ENCODE measurements at regions not wholly inside any gene's neighbourhood (a gene's known extent, or its start where the extent isn't known, plus 50 kb on each side); places are given as distances from the start of the nearest gene placed in this dataset.

DNA sequence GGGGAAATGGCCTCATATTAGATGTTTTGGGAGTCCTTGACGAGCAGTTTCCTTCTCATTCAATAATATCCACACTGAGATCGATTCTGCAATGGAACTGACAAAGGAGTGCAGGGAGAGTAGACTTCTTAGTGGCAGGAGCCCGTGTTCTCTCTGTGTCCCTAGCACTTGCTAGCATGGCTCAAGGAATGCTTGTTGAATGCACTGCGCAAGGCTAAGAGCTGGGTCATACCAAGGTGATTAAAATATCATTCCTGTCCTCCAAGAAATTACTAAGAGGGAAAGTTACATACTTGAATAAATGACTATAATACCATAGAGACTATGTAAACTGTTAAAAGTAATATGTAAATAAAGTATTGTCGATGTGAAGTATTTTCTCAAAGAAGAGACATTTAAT, 630.1 kb downstream of the IRX1 start:
- TF ChIP-seq, protein P1, sequence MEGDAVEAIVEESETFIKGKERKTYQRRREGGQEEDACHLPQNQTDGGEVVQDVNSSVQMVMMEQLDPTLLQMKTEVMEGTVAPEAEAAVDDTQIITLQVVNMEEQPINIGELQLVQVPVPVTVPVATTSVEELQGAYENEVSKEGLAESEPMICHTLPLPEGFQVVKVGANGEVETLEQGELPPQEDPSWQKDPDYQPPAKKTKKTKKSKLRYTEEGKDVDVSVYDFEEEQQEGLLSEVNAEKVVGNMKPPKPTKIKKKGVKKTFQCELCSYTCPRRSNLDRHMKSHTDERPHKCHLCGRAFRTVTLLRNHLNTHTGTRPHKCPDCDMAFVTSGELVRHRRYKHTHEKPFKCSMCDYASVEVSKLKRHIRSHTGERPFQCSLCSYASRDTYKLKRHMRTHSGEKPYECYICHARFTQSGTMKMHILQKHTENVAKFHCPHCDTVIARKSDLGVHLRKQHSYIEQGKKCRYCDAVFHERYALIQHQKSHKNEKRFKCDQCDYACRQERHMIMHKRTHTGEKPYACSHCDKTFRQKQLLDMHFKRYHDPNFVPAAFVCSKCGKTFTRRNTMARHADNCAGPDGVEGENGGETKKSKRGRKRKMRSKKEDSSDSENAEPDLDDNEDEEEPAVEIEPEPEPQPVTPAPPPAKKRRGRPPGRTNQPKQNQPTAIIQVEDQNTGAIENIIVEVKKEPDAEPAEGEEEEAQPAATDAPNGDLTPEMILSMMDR (IDR thresholded peaks at IDR 0.05): no peak
- TF ChIP-seq POLR2A (IDR thresholded peaks at IDR 0.05; ENCODE audit: low read depth): no peak
- TF ChIP-seq POLR2AphosphoS5 (IDR thresholded peaks at IDR 0.05): no peak
- TF ChIP-seq EP300 (IDR thresholded peaks at IDR 0.05): no peak
